HEK293T (cell line): ENCODE measurements at regions not wholly inside any gene's neighbourhood (a gene's known extent, or its start where the extent isn't known, plus 50 kb on each side); places are given as distances from the start of the nearest gene placed in this dataset.

ENCODE experiments used
- CTCF ChIA-PET: fragments of 350-600 bp; formaldehyde crosslinking; extraction: SDS; loops from one replicate; lab custom pipeline; 2021; ENCODE audit warnings: antibody characterized with exemption, inconsistent platforms; lab: Yijun Ruan, JAX
- POLR2A ChIA-PET: fragments of 350-600 bp; formaldehyde crosslinking; extraction: SDS; loops from one replicate; lab custom pipeline; 2020; ENCODE audit warnings: antibody characterized with exemption, inconsistent platforms; lab: Yijun Ruan, JAX
- DNase-seq: peaks from one replicate; pipeline ENCODE4 v3.0.0; 2012; ENCODE audit warnings: mixed read lengths; ENCODE audit errors: extremely low spot score
- ARNT ChIP-seq: fragments of 450-650 bp; IDR thresholded peaks from 2 replicates; pipeline ENCODE4 v1.6.1; 2017; ENCODE audit warnings: mild to moderate bottlenecking
- BHLHE40 ChIP-seq: fragments of 450-650 bp; IDR thresholded peaks from 2 replicates; pipeline ENCODE4 v1.6.1; 2016; ENCODE audit warnings: mild to moderate bottlenecking, moderate library complexity, borderline replicate concordance
- CTBP1 ChIP-seq: fragments of 450-650 bp; IDR thresholded peaks from 2 replicates; pipeline ENCODE4 v1.6.1; 2016; ENCODE audit warnings: borderline replicate concordance
- ELF4 ChIP-seq: fragments of 450-650 bp; IDR thresholded peaks from 2 replicates; pipeline ENCODE4 v1.6.1; 2017; ENCODE audit warnings: antibody characterized with exemption
- FOXA1 ChIP-seq: fragments of 450-650 bp; IDR thresholded peaks from 2 replicates; pipeline ENCODE4 v1.6.1; 2016; ENCODE audit warnings: mild to moderate bottlenecking
- FOXK2 ChIP-seq: fragments of 450-650 bp; IDR thresholded peaks from 2 replicates; pipeline ENCODE4 v1.6.1; 2016; ENCODE audit warnings: mild to moderate bottlenecking
- FOXM1 ChIP-seq: fragments of 450-650 bp; IDR thresholded peaks from 2 replicates; pipeline ENCODE4 v1.6.1; 2017; ENCODE audit warnings: mild to moderate bottlenecking, borderline replicate concordance
- HDGF ChIP-seq: fragments of 450-650 bp; IDR thresholded peaks from 2 replicates; pipeline ENCODE4 v1.6.1; 2017; ENCODE audit warnings: antibody characterized with exemption, borderline replicate concordance
- L3MBTL2 ChIP-seq: fragments of 450-650 bp; conservative IDR thresholded peaks from 2 replicates; pipeline ENCODE4 v1.6.1; 2016; ENCODE audit warnings: mild to moderate bottlenecking
- LEF1 ChIP-seq: fragments of 450-650 bp; IDR thresholded peaks from 2 replicates; pipeline ENCODE4 v1.6.1; 2017; ENCODE audit warnings: mild to moderate bottlenecking, borderline replicate concordance
- NFRKB ChIP-seq: fragments of 450-650 bp; IDR thresholded peaks from 2 replicates; pipeline ENCODE4 v1.6.1; 2016; ENCODE audit warnings: mild to moderate bottlenecking, moderate library complexity
- PKNOX1 ChIP-seq: fragments of 450-650 bp; IDR thresholded peaks from 2 replicates; pipeline ENCODE4 v1.6.1; 2016
- SP1 ChIP-seq: fragments of 450-650 bp; IDR thresholded peaks from 2 replicates; pipeline ENCODE4 v1.6.1; 2017
- SUZ12 ChIP-seq: fragments of 450-650 bp; IDR thresholded peaks from 2 replicates; pipeline ENCODE4 v1.6.1; 2016; ENCODE audit warnings: mild to moderate bottlenecking
- TARDBP ChIP-seq: fragments of 450-650 bp; IDR thresholded peaks from 2 replicates; pipeline ENCODE4 v1.6.1; 2016
- ZNF384 ChIP-seq: fragments of 450-650 bp; IDR thresholded peaks from 2 replicates; pipeline ENCODE4 v1.6.1; 2016

GRCh38 chr1:187892683-187893039 is 1063.9 kb downstream of the PLA2G4A start:
- ChIA-PET POLR2A (no interaction called here), CTCF (no interaction called here)
- DNase-seq, result no peak
- TF ChIP-seq FOXK2 (no peak), NFRKB (no peak), CTBP1 (no peak), FOXA1 (no peak), ELF4 (no peak), ZNF384 (no peak), BHLHE40 (no peak)

- CTCF ChIA-PET, result no interaction called here
- POLR2A ChIA-PET, result no interaction called here
- TF ChIP-seq LEF1 (no peak), NFRKB (no peak), ARNT (no peak), PKNOX1 (no peak), ZNF384 (no peak), ELF4 (no peak)
- no peak for DNase-seq
Measured at GRCh38 chr1:187893471-187893870, 1064.7 kb downstream of the PLA2G4A start.

- no peak for DNase-seq
- TF ChIP-seq CTBP1, result no peak
- no peak for TF ChIP-seq TARDBP
- TF ChIP-seq FOXK2, result no peak
- no peak for TF ChIP-seq FOXA1
- TF ChIP-seq FOXM1, result no peak
- no peak for TF ChIP-seq SP1
- TF ChIP-seq L3MBTL2, result no peak
- TF ChIP-seq ELF4, result no peak
- TF ChIP-seq PKNOX1, result no peak
- TF ChIP-seq ARNT, result no peak
- TF ChIP-seq NFRKB, result no peak
- POLR2A ChIA-PET, result no interaction called here
- CTCF ChIA-PET, result no interaction called here
Measured at GRCh38 chr1:187894349-187894748, 1065.6 kb downstream of the PLA2G4A start.

GRCh38 chr1:187903223-187903622 is 1074.5 kb downstream of the PLA2G4A start:
- DNase-seq, result no peak
- ChIA-PET CTCF (no interaction called here), POLR2A (no interaction called here)
- TF ChIP-seq NFRKB, result no peak
- TF ChIP-seq ARNT, result no peak
- TF ChIP-seq SP1, result no peak
- no peak for TF ChIP-seq PKNOX1
- no peak for TF ChIP-seq FOXK2
- no peak for TF ChIP-seq HDGF
- no peak for TF ChIP-seq BHLHE40
- TF ChIP-seq L3MBTL2, result no peak
- no peak for TF ChIP-seq FOXA1
- TF ChIP-seq TARDBP, result no peak
- no peak for TF ChIP-seq ZNF384
- no peak for TF ChIP-seq CTBP1
- TF ChIP-seq ELF4, result no peak
- no peak for TF ChIP-seq LEF1
- no peak for TF ChIP-seq SUZ12
- TF ChIP-seq FOXM1, result no peak

GRCh38 chr1:187909382-187909781 is 1080.6 kb downstream of the PLA2G4A start:
- no peak for TF ChIP-seq TARDBP
- no peak for TF ChIP-seq BHLHE40
- no peak for TF ChIP-seq SUZ12
- no peak for TF ChIP-seq NFRKB
- TF ChIP-seq FOXA1, result no peak
- TF ChIP-seq LEF1, result no peak
- no peak for TF ChIP-seq ELF4
- TF ChIP-seq ARNT, result no peak
- TF ChIP-seq SP1, result no peak
- TF ChIP-seq CTBP1, result no peak
- no peak for TF ChIP-seq PKNOX1
- TF ChIP-seq L3MBTL2, result no peak
- no peak for TF ChIP-seq FOXK2
- no peak for TF ChIP-seq FOXM1
- no peak for TF ChIP-seq HDGF
- no peak for TF ChIP-seq ZNF384
- no peak for DNase-seq
- POLR2A ChIA-PET, result no interaction called here
- CTCF ChIA-PET, result no interaction called here

- TF ChIP-seq ELF4, result no peak
- no peak for TF ChIP-seq HDGF
- no peak for TF ChIP-seq LEF1
- no peak for TF ChIP-seq FOXM1
- no peak for TF ChIP-seq ZNF384
- TF ChIP-seq FOXA1, result no peak
- no peak for TF ChIP-seq CTBP1
- no peak for TF ChIP-seq FOXK2
- no peak for TF ChIP-seq SP1
- no peak for TF ChIP-seq ARNT
- no peak for TF ChIP-seq BHLHE40
- ChIA-PET POLR2A (no interaction called here), CTCF (no interaction called here)
- DNase-seq, result no peak
Measured at GRCh38 chr1:187911820-187912219, 1083.1 kb downstream of the PLA2G4A start.
